HPDE6-E6E7 (cell line): ENCODE measurements at regions not wholly inside any gene's neighbourhood (a gene's known extent, or its start where the extent isn't known, plus 50 kb on each side); places are given as distances from the start of the nearest gene placed in this dataset.

Experiments
- DNase-seq: peaks from one replicate; pipeline ENCODE4 v3.0.0; 2011; ENCODE audit warnings: missing footprints; ENCODE audit errors: extremely low spot score

DNA sequence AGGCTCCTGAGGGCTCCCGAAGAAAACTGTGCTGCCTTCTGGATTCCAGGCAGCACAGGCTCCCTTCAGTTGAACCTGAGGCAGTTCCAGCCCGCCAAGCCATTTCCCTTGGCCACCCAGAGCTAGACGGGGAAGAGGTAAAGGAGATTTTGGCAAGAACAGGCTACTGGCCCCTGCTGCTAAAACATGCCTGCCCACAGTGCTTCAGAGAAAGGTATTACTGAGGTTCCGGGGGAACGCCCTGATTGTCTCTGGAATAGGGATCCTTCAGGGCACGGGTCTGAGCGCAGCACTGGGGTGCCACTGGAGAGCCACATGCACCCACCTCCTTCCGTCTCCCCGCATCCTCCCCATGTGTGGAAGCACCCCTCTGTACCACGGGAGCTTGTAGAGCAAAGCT lies 247.4 kb downstream of the BAMBI start:
- no peak for DNase-seq

DNA sequence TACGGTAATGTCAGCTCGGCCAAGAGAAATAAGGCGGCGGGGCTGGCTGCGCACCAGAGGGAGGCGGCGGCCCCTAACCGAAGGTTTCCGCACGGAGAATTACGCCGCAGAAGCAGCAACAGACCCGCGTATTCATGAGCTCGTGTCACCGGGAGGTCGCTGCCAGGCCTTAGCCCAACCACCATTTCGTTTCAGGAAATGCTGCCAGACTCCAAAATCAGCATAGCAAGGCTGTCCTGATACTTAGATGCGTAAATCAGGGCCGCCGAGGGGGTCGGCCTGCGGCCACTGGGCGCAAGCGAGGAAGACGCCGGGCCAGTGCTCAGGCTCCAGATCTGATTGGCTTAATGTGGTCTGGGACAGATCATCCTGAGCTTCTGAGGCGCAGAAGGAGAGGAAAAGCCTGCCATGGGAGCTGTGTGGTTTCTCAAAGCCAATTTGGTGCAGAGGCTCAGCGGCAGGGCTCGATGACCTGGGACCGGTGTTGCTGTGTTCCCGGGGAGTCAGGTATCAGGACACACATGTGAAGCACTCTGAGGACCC lies 247.9 kb downstream of the BAMBI start:
- no peak for DNase-seq

DNA sequence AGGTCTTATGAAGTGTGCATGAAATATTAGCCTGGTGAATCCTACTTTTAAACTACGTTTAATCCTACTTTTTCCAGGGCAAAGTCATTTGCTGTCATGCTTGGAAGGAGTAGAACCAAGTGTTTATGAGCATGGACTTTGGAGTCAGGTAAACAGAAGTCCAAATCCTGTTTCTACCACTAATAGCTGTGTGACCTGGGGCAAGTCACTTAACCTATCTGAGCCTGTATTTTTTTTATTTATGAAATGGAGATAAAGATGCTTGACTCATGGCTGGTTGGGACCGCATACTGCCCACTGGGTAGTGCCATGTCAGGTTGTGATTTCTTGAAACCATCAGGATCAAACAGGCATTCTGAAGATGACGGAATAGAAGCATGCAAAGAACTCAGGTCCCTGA lies 249.6 kb downstream of the BAMBI start:
- no peak for DNase-seq

DNA sequence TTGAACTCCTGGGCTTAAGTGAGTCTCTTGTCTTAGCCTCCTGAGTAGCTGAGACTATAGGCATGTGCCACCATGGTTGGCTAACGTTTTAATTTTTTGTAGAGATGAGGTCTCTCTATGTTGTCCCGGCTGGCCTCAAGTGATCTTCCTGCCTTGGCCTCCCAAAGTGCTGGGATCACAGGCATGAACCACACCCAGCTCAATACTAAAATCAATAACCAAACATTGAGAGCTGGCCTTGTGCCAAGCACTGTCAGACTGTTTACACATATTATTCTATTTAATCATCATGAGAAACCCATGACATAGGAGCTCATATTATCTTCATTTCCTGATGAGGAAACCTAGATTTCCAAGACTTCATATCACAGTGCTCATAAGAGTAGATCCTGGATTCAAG lies 251.2 kb downstream of the BAMBI start:
- DNase-seq = no peak

DNA sequence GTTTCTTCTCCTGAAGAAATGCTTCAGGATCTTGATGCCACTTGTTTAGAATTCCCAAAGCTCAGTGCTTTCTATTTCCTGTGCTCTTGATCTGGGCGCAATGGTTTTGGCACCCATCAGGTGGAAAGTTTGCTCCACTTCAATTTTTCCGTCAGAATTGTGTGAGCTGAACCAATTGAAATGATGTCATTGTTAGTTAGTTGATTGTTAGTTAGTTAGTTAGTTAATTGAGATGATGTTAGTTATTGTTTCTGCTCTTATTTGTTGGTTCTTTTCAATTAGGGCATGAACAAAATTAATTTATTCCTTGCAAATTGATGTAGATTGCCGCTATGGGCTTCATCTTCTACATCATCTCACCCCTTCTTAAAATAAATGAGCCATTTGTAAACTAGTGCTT lies 252.6 kb downstream of the BAMBI start:
- no peak for DNase-seq

DNA sequence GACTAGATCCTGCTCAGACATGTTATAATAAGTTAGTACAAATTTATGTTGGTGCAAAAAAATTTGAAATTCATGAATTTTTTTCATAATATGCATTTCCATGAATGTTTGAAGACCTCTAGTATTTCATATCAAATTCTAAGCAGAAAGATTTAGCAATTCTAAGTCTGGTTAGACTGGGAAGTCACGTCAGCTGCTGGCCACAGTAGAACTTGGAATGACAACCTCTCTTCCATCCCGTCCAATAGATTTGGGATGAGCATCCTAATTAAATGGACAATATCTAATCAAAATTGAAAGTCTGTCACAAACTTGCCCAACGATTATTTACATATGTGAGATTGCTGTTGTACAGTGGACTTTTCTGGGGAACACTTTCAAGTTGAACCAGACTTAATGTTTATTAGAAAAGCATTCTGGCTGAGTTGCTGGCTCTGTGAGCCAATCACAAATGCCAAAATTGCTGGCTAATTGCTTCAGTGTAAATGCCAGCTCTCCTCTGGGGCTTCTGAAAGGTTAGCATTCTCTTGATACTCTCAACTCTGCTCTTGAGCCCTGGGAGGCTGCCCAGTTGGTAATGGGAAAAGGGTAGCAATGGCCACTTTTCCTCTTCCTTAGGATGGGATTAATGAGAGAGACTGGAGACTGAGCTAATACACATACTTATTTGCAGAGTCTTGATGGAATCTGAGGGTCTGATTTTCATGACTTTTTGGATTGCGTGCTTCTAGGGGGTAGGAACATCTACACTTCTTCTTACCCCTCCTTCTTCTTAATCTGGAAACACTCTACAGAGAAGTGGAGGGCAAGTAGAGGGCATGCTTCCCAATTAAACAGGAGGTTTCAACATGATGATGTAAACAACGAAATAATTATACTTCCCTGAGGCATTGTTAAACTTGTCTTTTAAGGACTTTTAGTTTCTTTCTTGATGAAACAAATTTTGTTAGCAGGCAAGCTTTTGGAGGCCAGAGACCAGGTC lies 253.5 kb downstream of the BAMBI start:
- no peak for DNase-seq

DNA sequence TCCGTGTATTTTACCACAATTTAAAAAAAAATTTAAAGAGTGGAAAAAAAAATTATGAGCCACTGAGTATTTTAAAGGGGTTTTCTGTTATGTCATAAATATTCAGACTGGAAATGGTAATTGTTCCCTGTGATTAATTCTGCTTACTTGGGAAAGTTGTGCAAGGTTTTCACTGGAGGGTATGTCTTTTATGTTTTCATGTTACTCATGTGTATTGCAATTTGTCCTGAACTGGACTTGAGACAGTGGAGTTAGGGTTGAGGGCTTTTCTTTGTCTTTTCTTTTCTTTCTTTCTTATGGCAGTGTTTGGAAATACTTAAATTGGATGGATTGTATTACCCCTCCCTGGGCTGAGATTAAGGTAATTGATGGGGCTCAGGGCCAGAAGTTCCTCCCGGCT lies 257.7 kb downstream of the BAMBI start:
- DNase-seq = no peak

DNA sequence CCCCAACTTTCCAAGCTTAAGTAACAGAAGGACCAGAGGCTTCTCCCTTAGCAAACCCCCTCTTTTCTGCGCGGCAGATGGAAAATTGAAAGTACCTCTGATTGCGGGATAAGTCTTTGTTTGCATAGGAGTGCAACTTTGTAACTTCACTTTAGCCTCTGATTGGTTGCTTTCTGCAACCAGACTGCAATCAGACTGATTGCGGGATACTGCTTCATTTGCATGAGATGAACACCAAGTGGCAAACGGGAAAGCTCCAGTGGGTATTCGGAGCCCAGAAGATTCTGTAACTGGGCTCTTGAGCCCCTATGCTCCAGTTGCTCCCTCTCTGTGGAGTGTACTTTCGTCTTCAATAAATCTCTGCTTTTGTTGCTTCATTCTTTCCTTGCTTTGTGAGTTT lies 260.6 kb downstream of the BAMBI start:
- DNase-seq = no peak

DNA sequence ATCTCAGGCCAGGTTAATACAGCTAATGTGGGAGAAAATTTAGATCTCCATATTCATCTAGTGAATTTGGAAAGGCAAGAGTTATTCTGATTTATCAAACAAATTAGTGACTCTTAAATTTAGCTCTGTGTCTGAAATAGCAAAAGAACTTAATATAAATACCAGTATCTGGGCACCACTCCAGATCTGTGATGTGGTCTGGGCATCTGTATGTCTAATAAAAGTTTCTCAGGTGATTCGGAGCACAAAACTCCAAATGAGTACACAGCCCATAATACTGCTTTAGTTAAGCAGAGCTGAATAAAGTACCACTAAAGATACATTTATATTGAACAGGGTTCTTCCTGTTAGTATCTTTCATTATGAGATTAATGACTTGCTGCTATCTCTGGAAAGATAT lies 261.4 kb downstream of the BAMBI start:
- no peak for DNase-seq

DNA sequence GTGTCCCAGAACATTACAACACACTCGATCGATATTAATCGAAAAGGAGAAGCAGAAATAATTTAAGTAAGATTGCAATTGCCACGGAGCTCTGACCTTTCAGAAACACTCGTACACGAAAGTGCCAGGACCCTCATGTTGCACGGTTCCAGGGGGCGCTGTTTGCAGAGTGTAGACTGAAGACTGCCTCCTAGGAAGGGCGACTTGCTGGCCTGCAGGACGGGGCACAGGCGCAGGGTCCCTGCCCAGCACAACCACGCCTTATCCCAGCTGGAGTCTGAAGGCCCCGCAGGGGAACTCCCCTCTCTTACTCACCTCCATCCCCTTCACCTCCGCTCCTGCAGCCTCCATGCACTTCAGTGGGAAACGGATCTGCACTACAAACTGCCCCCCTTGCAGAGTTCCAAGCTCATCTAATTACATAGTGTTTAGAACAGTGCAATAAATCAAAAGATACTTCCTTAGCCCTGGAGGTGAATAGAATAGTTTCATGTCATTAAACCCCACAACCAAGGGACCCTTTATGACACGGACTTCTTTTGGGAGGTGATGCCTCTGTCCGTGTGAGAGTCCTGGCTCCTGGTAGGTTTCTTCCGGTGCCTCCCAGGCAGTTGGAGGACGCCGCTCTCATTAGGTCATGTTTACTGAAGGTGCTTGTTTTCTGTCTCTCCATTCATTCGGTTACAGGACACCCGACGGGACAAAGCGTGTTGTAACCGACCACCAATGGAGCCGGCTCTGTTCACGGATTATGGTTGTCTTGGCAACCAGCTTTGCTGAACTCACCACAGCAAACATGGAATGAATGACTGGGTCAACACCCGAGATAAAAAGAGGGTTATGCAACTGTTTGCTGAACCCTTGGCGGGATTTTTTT lies 262.2 kb downstream of the BAMBI start:
- no peak for DNase-seq

DNA sequence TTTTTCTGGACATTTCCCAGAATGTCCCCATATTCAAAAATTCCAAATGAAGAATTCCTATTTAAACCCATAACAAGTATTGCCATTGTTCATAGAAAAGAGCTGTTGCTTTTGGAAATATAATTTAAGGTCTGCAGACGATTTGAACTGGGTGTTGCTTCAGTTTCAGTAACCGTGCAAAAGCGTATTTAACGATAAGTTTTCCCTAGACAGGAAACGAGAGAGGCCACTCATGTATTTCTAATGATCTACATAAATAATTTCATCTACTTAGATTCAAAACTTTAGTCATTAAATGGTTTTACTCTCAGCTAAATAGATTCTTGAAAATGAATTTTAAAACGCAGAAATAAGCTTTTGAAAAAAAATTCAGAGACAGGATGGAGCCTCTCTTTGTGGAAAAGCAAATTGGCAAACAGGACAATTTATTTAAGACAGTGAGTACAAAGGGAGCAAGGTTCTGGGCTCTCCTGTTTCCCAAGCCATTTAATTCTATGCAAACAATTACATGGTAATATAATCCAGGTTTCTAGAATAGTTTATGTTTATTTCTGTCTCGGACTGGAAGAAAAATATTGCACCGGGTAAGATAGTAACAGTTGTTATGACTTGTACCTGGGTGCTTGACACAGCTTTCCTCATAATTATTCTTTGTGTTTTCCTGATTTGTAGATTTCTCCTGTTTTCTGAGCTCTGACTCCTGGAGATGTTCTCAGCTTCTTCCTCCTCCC lies 263.0 kb downstream of the BAMBI start:
- DNase-seq = no peak

DNA sequence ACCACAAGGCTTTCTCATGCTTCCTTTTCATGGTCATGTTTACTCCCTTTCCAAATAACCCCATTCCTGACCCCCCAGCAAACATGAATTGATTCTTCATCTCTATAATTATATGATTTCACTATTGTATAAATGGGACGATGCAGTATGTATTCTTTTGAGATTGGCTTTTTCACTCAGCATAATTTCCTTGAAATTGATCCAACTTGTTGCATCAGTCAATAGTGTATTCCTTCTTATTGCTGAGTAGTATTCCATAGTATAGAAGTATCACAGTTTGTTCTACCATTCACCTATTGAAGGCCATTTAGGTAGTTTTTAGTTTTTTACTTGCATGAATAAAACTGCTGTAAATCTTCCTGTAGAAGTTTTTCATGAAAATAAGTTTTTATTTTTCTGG lies 264.7 kb downstream of the BAMBI start:
- DNase-seq = no peak

DNA sequence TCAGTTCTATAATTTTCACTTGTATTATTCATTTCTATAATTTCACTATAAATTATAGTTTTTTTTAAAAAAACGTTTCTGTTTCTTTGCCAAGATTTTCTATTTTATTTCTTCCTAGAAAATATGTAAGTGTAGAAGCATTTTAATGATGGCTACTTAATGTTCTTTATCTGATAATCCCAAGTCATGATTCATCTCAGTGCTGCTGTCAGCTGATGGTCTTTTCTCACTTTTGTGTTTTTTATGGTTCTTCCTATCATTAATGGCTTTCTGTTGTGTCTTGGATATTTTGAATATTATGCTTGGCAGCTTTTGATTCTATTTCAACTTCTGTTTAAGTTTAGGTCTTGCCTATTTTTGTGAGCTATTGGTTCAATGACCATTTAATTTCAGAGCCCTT lies 268.6 kb downstream of the BAMBI start:
- DNase-seq = no peak

DNA sequence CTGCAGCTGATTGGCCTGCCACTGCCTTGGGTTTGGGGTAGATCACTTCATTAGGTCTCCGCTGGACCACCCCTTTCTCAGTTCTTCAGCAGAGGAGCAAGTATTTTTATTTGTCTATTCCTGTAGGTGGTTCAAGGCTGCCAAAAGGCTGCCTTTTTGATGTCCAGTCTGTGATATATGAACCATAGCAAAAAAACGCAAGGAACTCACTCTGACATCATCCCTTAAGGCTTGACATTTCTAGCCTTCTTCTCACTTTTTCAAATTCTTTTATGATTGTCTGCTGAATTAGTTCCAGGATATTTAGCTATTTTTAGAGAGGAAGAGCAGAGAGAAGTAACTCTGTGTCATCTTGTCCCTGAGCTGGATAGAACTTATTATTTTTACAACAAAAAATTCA lies 269.2 kb downstream of the BAMBI start:
- DNase-seq = no peak

DNA sequence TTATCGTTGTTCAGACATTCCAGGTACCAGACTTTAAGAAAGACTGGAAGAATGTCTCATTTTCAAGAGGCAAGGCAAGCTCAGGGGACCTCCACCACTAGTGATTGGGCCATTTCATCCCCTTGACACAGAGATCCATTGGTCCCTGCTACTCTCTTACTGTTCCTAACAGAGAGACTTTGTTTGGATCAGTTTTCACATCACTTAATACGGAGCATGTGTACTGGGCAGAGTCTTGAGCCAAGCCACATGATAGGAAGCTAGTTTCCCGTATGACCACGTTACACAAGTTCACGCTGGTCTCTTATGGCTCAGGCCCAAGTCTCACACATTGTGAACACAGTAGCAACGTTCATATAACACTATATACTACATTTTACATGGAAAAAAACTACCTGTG lies 269.9 kb downstream of the BAMBI start:
- DNase-seq = no peak

DNA sequence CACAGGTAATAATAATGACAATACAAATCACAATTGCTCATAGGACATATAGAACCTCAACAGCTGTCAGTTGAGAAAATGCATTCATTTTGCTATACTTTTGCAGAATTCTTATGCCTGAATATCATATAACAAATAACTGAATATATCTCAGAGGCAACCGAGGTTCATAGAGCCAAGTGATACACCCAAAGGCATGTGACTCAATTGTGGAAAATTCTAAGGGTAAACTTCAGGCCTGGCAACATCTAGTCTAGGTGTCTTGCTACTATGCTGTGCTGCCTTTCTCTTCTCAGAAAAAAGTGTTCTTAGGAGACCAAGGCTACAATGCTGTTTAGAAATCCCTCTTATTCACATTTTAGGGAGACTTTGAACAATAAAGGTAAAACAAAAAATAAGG lies 270.7 kb downstream of the BAMBI start:
- DNase-seq = no peak

DNA sequence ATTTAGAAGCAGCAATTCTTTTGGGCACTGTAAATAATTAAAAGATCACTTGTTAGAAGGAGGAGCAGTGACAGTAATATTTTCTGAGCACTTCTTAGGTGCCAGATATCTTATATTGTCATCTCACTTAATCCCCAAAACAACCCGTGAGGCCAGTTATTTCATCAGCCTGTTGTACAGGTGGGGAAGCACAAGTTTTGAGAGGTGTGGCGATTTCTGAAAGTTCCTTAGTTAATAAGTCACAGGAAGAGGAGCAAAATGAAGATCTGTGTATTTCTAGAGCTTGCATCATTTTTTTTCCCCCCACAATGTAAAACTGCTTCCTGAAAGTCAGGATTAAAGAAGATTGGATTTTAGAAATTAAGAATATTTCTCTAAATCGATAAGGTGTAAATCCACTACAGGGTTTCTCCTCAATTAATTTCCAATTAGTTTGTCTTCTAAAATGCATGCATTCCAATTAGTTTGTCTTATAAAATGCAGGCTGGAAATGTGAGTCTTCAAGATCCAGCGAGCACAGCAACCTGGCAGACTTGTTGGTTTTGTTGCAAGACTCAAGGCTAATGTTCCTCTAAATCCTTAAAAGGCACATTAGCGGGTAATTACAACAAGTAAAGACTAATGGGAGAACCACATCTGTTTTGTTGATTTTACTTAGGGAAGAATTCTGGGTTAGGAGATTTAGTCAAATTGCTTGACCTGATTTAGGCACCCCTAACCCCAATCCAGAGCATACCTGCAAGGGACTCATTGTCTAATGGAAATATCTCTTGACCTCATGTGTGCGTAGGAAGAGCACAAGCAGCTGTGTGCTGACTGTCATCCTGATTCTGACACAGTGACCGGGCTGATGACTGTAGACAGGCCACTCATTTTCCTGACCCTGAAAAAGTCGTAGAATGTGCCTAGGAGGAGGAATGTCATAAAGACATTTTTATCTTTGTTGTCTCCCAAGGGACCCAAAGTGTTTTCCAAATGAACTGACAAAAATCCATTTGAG lies 272.0 kb downstream of the BAMBI start:
- no peak for DNase-seq

DNA sequence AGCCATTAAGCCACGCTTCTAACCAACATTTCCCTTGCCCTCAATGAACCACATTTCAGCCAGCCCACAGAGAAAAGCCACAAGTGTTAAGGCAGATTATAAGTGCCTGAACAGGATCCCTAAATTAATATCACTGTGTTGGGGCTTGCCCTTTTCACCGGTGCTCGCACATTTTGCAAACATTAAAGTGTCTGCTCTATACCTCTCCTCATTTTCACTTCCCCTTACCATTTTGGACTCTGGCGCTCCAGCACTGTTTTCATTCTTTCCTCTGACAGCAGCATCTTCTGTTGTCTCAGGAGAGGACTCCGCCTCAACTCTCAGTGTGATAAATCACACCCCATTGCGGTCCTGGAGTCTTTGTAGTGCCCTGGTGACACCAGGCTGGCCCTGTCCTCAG lies 274.2 kb downstream of the BAMBI start:
- no peak for DNase-seq

DNA sequence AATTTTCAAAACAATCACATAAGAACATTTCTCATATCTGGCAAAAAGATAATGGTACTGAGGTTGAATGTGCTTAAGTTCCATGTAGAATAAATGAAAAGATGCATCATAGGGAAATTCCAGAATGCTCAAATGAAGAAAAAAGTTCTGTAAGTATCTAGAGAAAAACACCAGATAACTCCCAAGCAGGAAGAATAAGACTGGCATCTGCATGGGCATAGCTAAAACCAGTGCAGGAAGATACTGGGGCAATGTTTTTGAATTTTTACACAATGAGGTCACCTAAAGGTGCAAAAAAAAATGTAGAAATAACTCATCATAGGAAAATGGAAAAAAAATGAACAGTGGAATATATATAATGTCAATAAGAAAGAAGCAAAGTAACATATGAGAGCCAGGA lies 275.2 kb downstream of the BAMBI start:
- no peak for DNase-seq

DNA sequence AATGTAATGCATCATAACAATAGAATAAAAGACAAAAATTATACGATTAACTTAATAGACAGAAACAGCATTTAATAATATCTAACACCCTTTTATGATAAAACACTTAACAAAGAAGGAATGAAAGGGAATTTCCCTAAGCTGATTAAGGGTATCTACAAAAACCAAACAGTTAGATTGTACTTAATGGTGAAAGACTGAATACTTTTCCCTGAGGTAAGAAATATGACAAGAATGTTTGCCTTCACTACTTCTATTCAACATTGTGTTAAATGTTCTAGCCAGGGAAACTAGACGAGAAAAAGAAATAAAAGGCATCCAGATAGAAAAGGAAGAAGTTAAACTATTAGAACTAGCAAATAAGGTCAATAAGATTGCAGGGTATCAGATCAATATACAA lies 276.9 kb downstream of the BAMBI start:
- DNase-seq = no peak

DNA sequence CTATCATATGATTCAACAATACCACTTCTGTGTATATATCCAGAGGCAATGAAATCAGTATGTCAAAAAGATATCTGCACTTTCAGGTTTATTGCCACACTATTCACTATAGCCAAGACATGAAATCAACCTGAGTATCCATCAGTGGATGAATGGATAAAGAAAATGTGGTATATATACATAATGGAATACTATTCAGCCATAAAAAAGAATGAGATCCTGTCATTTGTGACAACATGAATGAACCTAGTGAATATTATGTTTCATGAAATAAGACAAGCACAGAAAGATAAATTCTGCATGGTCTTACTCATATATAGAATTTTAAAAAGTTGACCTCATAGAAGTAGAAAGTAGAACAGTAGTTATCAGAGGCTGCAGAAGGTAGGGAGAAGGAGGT lies 281.1 kb downstream of the BAMBI start:
- DNase-seq = no peak
